BLaER1 treated with 17β-estradiol and CSF1 and Interleukin-3, amounts not matched to agents 10 nM and 100 nM (cell line): ENCODE measurements at regions not wholly inside any gene's neighbourhood (a gene's known extent, or its start where the extent isn't known, plus 50 kb on each side); places are given as distances from the start of the nearest gene placed in this dataset.
"Not testable (repeated sequence)": the region's sequence is repeated elsewhere in the genome, so short reads cannot be mapped to it uniquely, and the experiment has no call there.

ENCODE experiments used
- H3K27ac ChIP-seq, 11 experiments: shearing (Covaris generic); formaldehyde crosslinking; 2 replicates each; pipeline ENCODE4 v1.8.1; 2022
- H3K27me3 ChIP-seq, 11 experiments: shearing (Covaris generic); formaldehyde crosslinking; 2 replicates each; pipeline ENCODE4 v1.8.1; 2022
- H3K36me3 ChIP-seq, 11 experiments: shearing (Covaris generic); formaldehyde crosslinking; 2 replicates each; pipeline ENCODE4 v1.8.1; 2022
- H3K4me1 ChIP-seq, 10 experiments: shearing (Covaris generic); formaldehyde crosslinking; 2 replicates each; pipeline ENCODE4 v1.8.1; 2022
- H3K4me2 ChIP-seq, 11 experiments: shearing (Covaris generic); formaldehyde crosslinking; 2 replicates each; pipeline ENCODE4 v1.8.1; 2022
- H3K4me3 ChIP-seq, 10 experiments: shearing (Covaris generic); formaldehyde crosslinking; 2 replicates each; pipeline ENCODE4 v1.8.1; 2022
- H3K9ac ChIP-seq, 11 experiments: shearing (Covaris generic); formaldehyde crosslinking; 2 replicates each; pipeline ENCODE4 v1.8.1; 2022
- H3K9me3 ChIP-seq, 11 experiments: shearing (Covaris generic); formaldehyde crosslinking; replicated peaks in 1 of 11; 2 replicates each; pipeline ENCODE4 v1.8.1; 2022
- H4K20me1 ChIP-seq, 11 experiments: shearing (Covaris generic); formaldehyde crosslinking; 2 replicates each; pipeline ENCODE4 v1.8.1; 2022
- Cebpa-rat ChIP-seq, 11 experiments: shearing (Covaris generic); IDR thresholded peaks; 2 replicates each; pipeline ENCODE4 v1.8.1; 2022

GRCh38 chr2:65580824-65581223 lies 148.4 kb upstream of the SPRED2 start:
- peaks cover 0 to 17% (median 4%) of the 10 kb centered on the region in 10 experiments; a peak in 9 of 20 replicates for H3K4me1 ChIP-seq

DNA sequence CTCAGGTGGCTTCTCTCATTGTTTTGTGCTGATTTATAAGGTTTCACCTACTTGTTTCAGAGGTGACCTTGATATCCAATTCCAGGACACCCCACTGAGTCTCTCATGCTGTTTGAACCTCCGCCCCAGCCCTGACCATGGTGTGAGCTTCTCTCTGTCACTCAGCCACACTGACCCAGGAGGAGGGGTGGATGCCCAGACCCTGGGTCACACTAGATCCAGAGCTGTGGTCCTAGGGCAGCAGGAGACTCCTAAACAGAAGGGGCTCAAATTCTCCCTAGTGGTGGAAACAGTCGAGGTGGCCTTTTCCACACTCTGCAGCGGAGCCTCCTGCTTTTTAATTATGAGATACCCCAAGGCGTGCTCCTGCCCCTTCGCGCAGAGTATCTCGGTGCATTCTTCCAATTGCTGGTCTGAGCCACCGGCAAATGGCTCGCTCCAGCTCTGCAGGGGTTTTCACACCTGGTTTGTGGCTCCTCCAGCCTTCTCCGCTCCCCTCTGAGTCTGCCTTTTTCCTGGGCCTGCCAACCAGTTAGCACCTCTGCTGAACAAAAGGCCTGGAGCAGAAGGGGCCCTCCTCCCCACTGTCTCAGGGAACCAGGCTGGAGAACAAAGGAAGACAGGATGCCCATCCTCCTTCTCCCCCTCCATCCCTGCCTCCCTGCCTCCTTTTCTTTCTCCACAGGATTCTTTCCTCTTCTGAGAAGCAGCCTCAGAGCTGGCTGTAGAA lies 147.3 kb upstream of the SPRED2 start:
- Histone ChIP-seq H3K27me3 (no peaks in the 10 kb centered on the region), H3K36me3 (no peaks in the 10 kb centered on the region), H3K27ac (no peak overlapping the region), H3K4me3 (no peak overlapping the region), H3K4me1 (peaks cover 7 to 29% (median 15%) of the 10 kb centered on the region in 10 experiments; a peak in 19 of 20 replicates), H3K9ac (no peak overlapping the region), H3K4me2 (no peak overlapping the region), H4K20me1 (no peaks in the 10 kb centered on the region), H3K9me3 (no peaks in the 10 kb centered on the region; a peak in 1 of 22 replicates)
- no peak for TF ChIP-seq Cebpa-rat (IDR thresholded peaks at IDR 0.05)

More at GRCh38 chr2:65580824-65581223, 148.4 kb upstream of the SPRED2 start:
- H4K20me1 ChIP-seq: no peaks in the 10 kb centered on the region
- no peak for TF ChIP-seq Cebpa-rat (IDR thresholded peaks at IDR 0.05)
- no peak overlapping the region for H3K27ac ChIP-seq
- no peak overlapping the region for H3K9ac ChIP-seq
- no peaks in the 10 kb centered on the region for H3K27me3 ChIP-seq
- H3K4me2 ChIP-seq: no peak overlapping the region
- no peak overlapping the region for H3K4me3 ChIP-seq
- no peaks in the 10 kb centered on the region; a peak in 1 of 22 replicates for H3K9me3 ChIP-seq
- no peaks in the 10 kb centered on the region for H3K36me3 ChIP-seq

GRCh38 chr2:65577654-65578053 lies 145.3 kb upstream of the SPRED2 start:
- H3K27me3 ChIP-seq: no peaks in the 10 kb centered on the region
- no peak for TF ChIP-seq Cebpa-rat (IDR thresholded peaks at IDR 0.05)
- H3K9ac ChIP-seq: no peak overlapping the region
- H3K4me3 ChIP-seq: no peak overlapping the region
- H3K36me3 ChIP-seq: no peaks in the 10 kb centered on the region
- H3K4me1 ChIP-seq: peaks cover 7 to 35% (median 18%) of the 10 kb centered on the region in 10 experiments; a peak in 19 of 20 replicates
- no peaks in the 10 kb centered on the region; a peak in 1 of 22 replicates for H3K9me3 ChIP-seq
- peak overlapping the region in 3 of 11 experiments; percentile 33 to 52 (median 38); a peak in 6 of 22 replicates for H3K4me2 ChIP-seq
- no peak overlapping the region for H3K27ac ChIP-seq
- no peaks in the 10 kb centered on the region for H4K20me1 ChIP-seq

GRCh38 chr2:65576861-65577601 lies 144.6 kb upstream of the SPRED2 start:
- no peaks in the 10 kb centered on the region for H3K27me3 ChIP-seq
- no peaks in the 10 kb centered on the region for H3K36me3 ChIP-seq
- no peaks in the 10 kb centered on the region; a peak in 1 of 22 replicates for H3K9me3 ChIP-seq
- peaks cover 7 to 35% (median 18%) of the 10 kb centered on the region in 10 experiments; a peak in 19 of 20 replicates for H3K4me1 ChIP-seq
- H4K20me1 ChIP-seq: no peaks in the 10 kb centered on the region
- H3K9ac ChIP-seq: no peak overlapping the region
- TF ChIP-seq Cebpa-rat (IDR thresholded peaks at IDR 0.05): no peak
- H3K27ac ChIP-seq: no peak overlapping the region
- H3K4me2 ChIP-seq: peak overlapping the region in 5 of 11 experiments; percentile 7 to 52 (median 33); a peak in 8 of 22 replicates
- H3K4me3 ChIP-seq: no peak overlapping the region

- no peaks in the 10 kb centered on the region for H3K27me3 ChIP-seq
- TF ChIP-seq Cebpa-rat (IDR thresholded peaks at IDR 0.05): no peak
- H3K9me3 ChIP-seq: no peaks in the 10 kb centered on the region
- H3K4me1 ChIP-seq: peaks cover 7 to 35% (median 18%) of the 10 kb centered on the region in 10 experiments; a peak in 19 of 20 replicates
- peak overlapping the region in 3 of 11 experiments; percentile 52 to 72 (median 71); a peak in 5 of 22 replicates for H3K4me2 ChIP-seq
- no peak overlapping the region for H3K4me3 ChIP-seq
- no peaks in the 10 kb centered on the region for H4K20me1 ChIP-seq
- no peak overlapping the region for H3K27ac ChIP-seq
- H3K36me3 ChIP-seq: no peaks in the 10 kb centered on the region
- no peak overlapping the region for H3K9ac ChIP-seq
These were observed 143.9 kb upstream of the SPRED2 start for GRCh38 chr2:65576278-65576677.

GRCh38 chr2:65574993-65575392 lies 142.6 kb upstream of the SPRED2 start:
- Histone ChIP-seq H3K9me3 (no peaks in the 10 kb centered on the region), H3K4me2 (peak overlapping the region; percentile 14 to 73 (median 52); a peak in 19 of 22 replicates), H3K27me3 (no peaks in the 10 kb centered on the region), H3K27ac (peak overlapping the region in 2 of 11 experiments; percentile 9 to 30; a peak in 1 of 22 replicates), H4K20me1 (no peaks in the 10 kb centered on the region), H3K4me3 (no peak overlapping the region), H3K36me3 (no peaks in the 10 kb centered on the region), H3K4me1 (peaks cover 9 to 35% (median 19%) of the 10 kb centered on the region in 10 experiments), H3K9ac (peak overlapping the region in 3 of 11 experiments; percentile 1 to 31 (median 31); a peak in 4 of 22 replicates)
- TF ChIP-seq Cebpa-rat (IDR thresholded peaks at IDR 0.05): no peak

DNA sequence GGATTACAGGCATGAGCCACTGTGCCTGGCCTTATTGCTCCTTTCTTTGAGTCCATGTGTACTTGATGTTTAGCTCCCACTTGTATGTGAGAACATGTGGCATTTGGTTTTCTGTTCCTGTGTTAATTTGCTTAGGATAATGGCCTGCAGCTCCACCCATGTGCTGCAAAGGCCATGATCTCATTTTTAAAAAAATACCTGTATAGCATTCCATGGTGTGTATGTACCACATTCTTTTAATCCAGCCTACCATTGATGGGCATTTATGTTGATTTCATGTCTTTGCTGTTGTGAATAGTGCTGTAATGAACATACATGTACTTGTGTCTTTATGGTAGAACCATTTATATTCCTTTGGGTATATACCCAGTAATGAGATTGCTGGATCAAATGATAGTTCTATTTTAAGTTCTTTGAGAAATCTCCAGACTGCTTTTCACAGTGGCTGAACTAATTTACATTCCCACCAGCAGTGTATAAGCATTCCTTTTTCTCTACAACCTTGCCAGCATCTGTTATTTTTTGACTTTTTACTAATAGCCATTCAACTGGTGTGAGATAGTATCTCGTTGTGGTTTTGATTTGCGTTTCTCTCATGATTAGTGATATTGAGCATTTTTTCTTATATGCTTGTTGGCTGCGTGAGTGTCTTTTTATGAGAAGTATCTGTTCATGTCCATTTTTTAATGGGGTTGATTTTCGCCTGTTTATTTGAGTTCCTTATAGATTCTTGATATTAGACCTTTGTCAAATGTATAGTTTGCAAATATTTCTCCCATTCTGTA lies 136.4 kb upstream of the SPRED2 start:
- not testable (repeated sequence) for H3K9me3 ChIP-seq, H3K27me3 ChIP-seq, H4K20me1 ChIP-seq, H3K27ac ChIP-seq, H3K4me2 ChIP-seq, H3K9ac ChIP-seq, H3K36me3 ChIP-seq, H3K4me3 ChIP-seq
- H3K4me1 ChIP-seq: peaks cover 17 to 53% (median 41%) of the 10 kb centered on the region in 10 experiments; a peak in 19 of 20 replicates

- Histone ChIP-seq H3K4me2 (peak overlapping the region; percentile 53 to 79 (median 71)), H3K4me3 (peak overlapping the region in 2 of 10 experiments; percentile 6 to 19; a peak in 1 of 20 replicates), H3K27me3 (no peaks in the 10 kb centered on the region), H3K27ac (no peak overlapping the region), H3K4me1 (peaks cover 17 to 72% (median 51%) of the 10 kb centered on the region in 10 experiments; a peak in 19 of 20 replicates), H4K20me1 (no peaks in the 10 kb centered on the region; a peak in 1 of 22 replicates), H3K9me3 (no peaks in the 10 kb centered on the region), H3K36me3 (no peaks in the 10 kb centered on the region), H3K9ac (peak overlapping the region in 2 of 11 experiments; percentile 15 to 27; a peak in 2 of 22 replicates)
- no peak for TF ChIP-seq Cebpa-rat (IDR thresholded peaks at IDR 0.05)
These were observed 134.2 kb upstream of the SPRED2 start for GRCh38 chr2:65566617-65567016.
